GM19239 (cell line): ENCODE measurements at regions not wholly inside any gene's neighbourhood (a gene's known extent, or its start where the extent isn't known, plus 50 kb on each side); places are given as distances from the start of the nearest gene placed in this dataset.

Experiments used
- DNase-seq: peaks from one replicate; pipeline ENCODE4 v3.0.0; 2011; ENCODE audit warnings: low spot score; ENCODE audit not compliant: insufficient read length
- FAIRE-seq: peaks from 2 replicates; lab custom pipeline; 2011; peaks lifted over from hg19 to GRCh38; lab: Jason Lieb, UNC

DNA sequence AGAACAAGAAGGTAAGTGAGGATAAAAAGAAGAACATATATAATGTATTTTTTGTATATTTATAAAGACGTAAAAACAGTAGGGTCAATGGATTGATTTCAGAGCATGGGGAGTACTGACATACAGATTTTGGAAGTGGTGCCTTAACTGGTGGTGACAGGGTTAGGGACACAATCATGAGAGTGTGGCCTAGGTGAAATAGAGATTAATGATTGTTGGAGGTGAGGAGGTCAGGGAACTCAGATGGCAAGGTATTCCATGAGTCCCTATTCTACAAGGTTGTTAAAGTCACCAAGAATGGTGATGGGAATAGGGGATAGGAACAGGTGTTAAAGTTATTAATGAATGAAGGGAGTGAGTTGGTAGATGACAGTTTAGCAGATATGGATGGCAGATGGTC is 210.8 kb downstream of the SEMA6A start:
- FAIRE-seq, result no peak
- DNase-seq, result no peak

DNA sequence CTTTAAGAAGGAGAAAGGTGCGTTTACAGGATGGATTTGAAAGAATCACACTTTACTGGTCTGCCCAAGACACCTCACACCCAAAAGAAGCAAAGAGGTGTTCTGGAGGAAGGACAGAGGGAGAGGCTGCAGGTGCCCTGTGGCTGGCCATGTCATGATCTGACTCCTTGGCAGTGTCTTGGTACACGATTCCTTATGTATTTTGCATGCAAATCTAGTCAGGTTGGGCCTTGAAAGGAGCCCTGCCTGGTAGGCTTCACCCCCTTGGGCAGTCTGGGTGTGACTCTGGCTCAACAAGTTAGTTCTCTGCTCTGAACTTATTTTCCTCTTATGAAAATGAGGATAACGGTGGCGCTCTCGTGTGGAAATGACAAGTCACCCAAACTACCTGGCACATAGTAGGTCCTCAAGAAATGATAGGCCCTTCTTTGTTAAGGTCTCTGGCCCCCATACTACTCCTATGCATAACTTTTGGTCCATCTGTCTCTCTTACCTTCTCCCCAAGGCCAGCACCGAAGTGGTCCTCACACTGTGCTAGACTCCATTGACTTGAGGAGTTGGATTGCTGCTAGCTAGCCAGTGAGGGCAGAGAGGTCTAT is 212.5 kb downstream of the SEMA6A start:
- no peak for DNase-seq
- FAIRE-seq, result no peak

GRCh38 chr5:116361171-116361967 is 213.3 kb downstream of the SEMA6A start:
- DNase-seq (no peak), FAIRE-seq (no peak)

DNA sequence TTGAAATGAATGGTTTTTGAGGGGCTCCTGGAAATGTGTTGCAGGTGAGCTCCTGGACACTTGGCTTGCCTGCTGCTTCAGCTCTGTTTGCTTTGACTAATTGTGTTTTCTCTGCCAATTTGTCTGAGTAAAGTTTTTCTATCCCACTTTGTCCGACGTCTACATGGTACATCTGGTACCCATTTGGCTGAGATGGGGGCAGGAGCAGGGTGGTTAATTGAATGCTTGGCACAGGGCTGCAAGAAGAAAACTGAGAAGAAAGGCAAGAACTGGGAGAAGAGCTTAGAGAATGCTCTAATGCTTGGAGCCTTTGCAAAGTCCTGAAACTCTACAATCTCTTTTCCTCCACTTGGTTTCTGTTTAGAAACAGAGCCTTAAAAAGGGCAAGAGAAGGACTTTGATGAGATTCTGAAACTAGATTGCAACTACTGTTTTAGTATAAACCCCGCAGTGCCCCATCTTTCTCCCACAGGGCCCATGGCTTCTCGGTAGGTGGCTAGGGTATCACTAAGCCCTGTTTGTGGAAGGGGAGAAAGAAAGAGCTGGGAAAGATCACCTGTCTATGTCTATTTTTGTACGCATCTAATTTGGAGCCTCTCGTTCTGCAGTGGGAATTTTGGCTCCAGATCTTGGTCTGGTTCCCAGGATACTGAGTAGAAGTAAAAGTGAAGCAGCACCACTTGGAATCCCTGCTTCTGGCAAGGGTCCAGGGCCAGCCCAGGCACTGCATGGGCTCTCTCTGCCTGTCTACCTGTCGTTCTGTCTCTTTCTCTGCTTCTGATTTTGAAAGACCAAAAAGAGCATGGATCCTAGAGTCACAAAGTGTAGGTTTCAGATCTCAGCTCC is 214.4 kb downstream of the SEMA6A start:
- peak; percentile 81 for FAIRE-seq
- DNase-seq, result no peak

DNA sequence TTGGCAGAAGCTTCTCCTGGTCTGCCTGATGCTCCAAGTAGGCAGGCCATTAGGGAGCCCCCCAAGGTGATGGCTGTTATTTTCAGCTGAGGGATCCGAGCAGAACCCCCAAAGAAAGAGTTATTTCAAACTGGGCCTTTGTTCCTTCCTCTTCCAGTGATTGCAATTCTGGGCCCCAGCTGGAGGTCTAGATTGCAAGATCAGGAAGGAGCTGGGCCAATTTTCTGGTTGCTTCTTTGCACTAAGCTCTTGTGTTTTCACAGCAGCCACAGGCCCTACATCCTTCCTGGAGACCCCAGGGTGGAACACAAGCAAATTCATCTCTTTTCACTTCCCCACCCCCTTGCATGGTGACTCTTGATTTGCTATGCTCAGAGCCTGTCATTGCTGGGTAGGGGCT is 215.0 kb downstream of the SEMA6A start:
- DNase-seq, result no peak
- no peak for FAIRE-seq

DNA sequence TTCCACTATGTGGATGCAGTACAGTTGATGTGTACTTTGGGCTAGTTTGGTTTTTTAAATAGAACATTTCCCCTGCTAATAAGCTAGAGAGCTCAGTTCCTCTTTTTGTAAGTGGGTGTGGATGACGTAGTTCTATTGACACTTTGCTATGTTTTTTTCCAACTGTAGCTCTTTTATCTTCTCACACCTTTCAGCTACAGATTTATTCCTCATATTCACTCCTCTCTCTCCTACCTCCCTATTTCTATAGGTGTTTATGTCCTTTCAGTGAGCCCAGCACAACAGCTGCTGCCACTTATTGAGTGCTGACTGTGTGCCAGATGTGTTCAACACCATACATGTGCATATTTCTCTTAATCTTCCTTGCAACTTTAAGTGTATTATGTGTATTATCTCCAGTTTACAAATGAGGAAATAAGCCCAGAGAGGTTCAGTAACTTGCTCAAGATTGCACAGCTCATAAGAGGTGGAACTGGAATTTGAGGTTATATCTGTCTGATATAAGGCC is 215.7 kb downstream of the SEMA6A start:
- DNase-seq (peak; percentile 55), FAIRE-seq (peak; percentile 99)

GRCh38 chr5:116358015-116358523 is 216.6 kb downstream of the SEMA6A start:
- DNase-seq (no peak), FAIRE-seq (no peak)

GRCh38 chr5:116355819-116356601 is 218.6 kb downstream of the SEMA6A start:
- FAIRE-seq, result no peak
- DNase-seq, result no peak

DNA sequence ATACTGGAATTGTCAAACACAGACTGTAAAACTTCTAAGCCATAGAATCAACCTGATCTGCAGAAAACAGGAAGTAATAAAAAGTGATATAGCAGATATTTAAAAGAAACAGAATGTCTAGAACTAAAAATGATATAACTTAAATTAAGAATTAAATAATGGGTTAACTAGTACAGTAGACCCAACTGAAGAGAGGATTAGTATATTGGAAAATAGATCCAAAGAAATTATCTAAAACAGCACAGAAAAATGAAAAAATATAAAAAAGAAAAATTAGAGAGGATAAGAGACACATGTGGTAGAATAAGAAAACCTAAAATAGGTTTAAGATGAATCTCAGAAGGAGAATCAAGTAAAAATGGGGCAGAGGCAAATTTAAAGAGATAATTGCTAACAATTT is 219.9 kb downstream of the SEMA6A start:
- FAIRE-seq, result no peak
- DNase-seq, result no peak

- FAIRE-seq, result no peak
- DNase-seq, result no peak
These were observed 227.0 kb downstream of the SEMA6A start for GRCh38 chr5:116347657-116348056.

GRCh38 chr5:116343961-116344360 is 230.7 kb downstream of the SEMA6A start:
- DNase-seq (no peak), FAIRE-seq (no peak)
